Uterus (tissue), 3 donors: ENCODE measurements at regions not wholly inside any gene's neighbourhood (a gene's known extent, or its start where the extent isn't known, plus 50 kb on each side); places are given as distances from the start of the nearest gene placed in this dataset.
"Not testable (repeated sequence)": the region's sequence is repeated elsewhere in the genome, so short reads cannot be mapped to it uniquely, and the experiment has no call there.

Experiments used
- DNase-seq, 2 donors: peaks; one replicate each; pipeline ENCODE4 v3.0.0-alpha.2; 2019 to 2020
- H3K27ac ChIP-seq, 2 donors: fragments of 200-600 bp; sonication (generic); 1 replicate in 1 of 2; 2 replicates in 1 of 2; pipeline ENCODE4 v1.5.1; 2016 to 2018
- H3K27me3 ChIP-seq, 2 donors: fragments of 200-600 bp; sonication (generic); one replicate each; pipeline ENCODE4 v1.5.1; 2018 to 2019; ENCODE audit warnings: control low read depth in 1 of 2
- H3K36me3 ChIP-seq, 2 donors: fragments of 200-600 bp; sonication (generic); one replicate each; pipeline ENCODE4 v1.5.1; 2019; ENCODE audit warnings: control low read depth in 1 of 2
- H3K4me1 ChIP-seq, 2 donors: fragments of 200-600 bp; sonication (generic); one replicate each; pipeline ENCODE4 v1.5.1; 2018 to 2019; ENCODE audit warnings: control low read depth in 1 of 2
- H3K4me3 ChIP-seq, 2 donors: fragments of 200-600 bp; sonication (generic); 1 replicate in 1 of 2; 2 replicates in 1 of 2; pipeline ENCODE4 v1.5.1; 2018 to 2019; ENCODE audit warnings: mild to moderate bottlenecking in 1 of 2
- H3K9me3 ChIP-seq, 2 donors: fragments of 200-600 bp; sonication (generic); one replicate each; pipeline ENCODE4 v1.5.1; 2019; ENCODE audit warnings: control low read depth in 1 of 2
- POLR2A ChIP-seq, 2 donors: fragments of 450-650 bp; IDR thresholded peaks; one replicate each; pipeline ENCODE4 v1.6.1; 2016; ENCODE audit warnings: antibody characterized with exemption in 2 of 2, mild to moderate bottlenecking in 1 of 2, moderate library complexity in 1 of 2
- intact Hi-C: fragments of 100-400 bp; cut with DNase I; formaldehyde crosslinking; loops from one replicate; pipeline ENCODE4 v1.15.1; 2023; ENCODE audit warnings: low total_unique reads
- TF ChIP-seq, protein P1 (sequence below), 4 experiments: fragments of 200-600 bp in 2 of 4; fragments of 450-650 bp in 2 of 4; sonication (generic) in 2 of 4; IDR thresholded peaks; one replicate each; pipeline ENCODE4 v1.5.1; 2016 to 2019; ENCODE audit warnings: antibody characterized with exemption in 4 of 4, mild to moderate bottlenecking in 2 of 4, moderate library complexity in 1 of 4
- donor health status: DM: yes; HTN: yes; CAD: no.

DNA sequence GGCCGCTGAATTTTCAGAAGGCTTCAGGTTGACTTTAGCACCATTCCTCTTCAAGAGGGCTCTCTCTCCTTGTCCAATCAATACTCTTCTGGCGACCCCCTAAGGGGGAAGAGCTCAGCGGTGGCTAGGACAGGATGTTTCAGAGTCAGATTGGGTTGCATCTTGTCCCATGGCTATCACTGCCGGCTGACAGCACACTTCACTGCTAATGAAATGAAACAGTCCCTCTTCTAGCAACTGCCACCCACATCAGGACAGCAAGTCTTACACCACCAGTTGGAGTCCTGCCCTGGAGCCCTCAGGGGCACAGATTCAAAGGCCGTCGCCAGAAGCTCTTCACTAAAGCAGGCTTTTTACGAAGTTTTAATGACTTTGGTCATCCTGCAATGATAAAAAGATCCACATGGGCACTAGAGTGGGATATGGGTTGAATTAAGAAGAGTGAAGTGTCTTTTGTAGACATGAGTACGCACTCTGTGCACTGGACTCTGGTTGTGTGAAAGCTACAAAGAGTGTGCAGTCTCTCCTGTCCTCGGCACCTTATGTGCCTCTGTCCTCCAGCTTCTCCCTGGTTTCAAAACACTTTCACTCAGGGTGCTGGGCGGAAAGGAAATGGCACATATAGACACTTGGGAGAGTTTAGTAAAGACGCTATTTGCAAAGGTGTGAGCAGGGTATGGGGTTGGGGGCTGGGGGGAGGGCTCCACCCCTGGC lies 66.1 kb upstream of the SLC22A16 start:
- Histone ChIP-seq H3K27ac (no peak overlapping the region), H3K4me1 (no peaks in the 10 kb centered on the region), H3K27me3 (no peaks in the 10 kb centered on the region), H3K4me3 (no peak overlapping the region), H3K36me3 (no peaks in the 10 kb centered on the region), H3K9me3 (no peaks in the 10 kb centered on the region)
- no peak for DNase-seq
- intact Hi-C loops, result no loop called here
- no peak for TF ChIP-seq POLR2A (IDR thresholded peaks at IDR 0.05)
- TF ChIP-seq, protein P1, sequence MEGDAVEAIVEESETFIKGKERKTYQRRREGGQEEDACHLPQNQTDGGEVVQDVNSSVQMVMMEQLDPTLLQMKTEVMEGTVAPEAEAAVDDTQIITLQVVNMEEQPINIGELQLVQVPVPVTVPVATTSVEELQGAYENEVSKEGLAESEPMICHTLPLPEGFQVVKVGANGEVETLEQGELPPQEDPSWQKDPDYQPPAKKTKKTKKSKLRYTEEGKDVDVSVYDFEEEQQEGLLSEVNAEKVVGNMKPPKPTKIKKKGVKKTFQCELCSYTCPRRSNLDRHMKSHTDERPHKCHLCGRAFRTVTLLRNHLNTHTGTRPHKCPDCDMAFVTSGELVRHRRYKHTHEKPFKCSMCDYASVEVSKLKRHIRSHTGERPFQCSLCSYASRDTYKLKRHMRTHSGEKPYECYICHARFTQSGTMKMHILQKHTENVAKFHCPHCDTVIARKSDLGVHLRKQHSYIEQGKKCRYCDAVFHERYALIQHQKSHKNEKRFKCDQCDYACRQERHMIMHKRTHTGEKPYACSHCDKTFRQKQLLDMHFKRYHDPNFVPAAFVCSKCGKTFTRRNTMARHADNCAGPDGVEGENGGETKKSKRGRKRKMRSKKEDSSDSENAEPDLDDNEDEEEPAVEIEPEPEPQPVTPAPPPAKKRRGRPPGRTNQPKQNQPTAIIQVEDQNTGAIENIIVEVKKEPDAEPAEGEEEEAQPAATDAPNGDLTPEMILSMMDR (IDR thresholded peaks at IDR 0.05), result no peak

DNA sequence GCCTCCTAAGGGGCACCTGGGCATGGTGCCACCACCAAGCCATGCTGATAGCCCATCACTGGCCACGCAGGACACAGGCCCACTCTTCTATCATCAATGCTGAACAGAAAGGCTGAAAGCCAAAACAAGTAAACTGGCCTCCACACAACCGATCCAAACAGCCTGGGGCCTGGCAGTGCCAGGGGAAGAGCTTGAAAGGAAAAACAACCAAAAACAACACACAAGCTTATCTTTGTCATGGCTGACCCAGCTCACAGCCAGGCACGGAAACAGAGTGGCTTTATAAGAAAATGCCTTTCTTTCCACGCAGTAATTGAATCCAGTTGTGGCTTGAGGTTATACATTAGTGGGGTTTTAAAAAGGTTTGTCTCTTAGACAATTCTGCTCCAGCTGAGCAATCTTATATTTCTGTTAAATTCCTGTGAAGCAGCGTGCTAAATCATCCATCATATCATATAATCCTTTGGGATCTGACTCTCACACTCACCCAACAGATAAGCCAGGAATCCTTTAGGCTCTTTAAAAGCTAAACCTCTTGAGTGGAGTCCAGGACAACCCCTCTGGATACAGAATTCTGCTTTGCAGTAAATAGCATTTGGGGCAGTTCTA lies 65.4 kb upstream of the SLC22A16 start:
- Histone ChIP-seq H3K9me3 (no peaks in the 10 kb centered on the region), H3K27me3 (no peaks in the 10 kb centered on the region), H3K36me3 (no peaks in the 10 kb centered on the region), H3K4me1 (no peaks in the 10 kb centered on the region), H3K27ac (no peak overlapping the region), H3K4me3 (no peak overlapping the region)
- intact Hi-C loops, result no loop called here
- no peak for DNase-seq
- TF ChIP-seq POLR2A (IDR thresholded peaks at IDR 0.05), result no peak
- TF ChIP-seq, protein P1 (IDR thresholded peaks at IDR 0.05), result no peak

DNA sequence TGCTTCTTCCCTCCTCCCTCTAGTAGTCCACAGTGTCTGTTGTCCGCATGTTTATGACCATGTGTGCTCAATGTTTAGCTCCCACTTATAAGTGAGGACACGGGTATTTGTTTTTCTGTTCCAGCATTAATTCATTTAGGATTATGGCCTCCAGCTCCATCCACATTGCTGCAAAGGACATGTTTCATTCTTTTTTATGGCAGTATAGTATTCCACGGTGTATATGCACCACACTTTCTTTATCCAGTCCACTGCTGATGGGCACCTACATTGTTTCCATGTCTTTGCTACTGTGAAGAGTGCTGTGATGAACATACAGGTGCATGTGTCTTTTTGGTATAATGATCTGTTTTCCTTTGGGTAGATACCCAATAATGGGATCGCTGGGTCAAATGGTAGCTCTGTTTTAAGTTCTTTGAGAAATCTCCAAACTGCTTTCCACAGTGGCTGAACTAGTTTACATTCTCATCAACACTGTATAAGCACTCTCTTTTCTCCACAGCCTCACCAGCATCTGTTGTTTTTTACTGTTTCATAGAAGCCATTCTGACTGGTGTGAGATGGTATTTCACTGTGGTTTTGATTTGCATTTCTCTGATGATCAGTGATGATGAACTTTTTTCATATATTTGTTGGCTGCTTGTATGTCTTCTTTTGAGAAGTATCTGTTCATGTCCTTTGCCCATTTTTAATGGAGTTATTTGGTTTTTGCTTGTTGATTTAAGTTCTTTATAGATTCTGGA lies 63.0 kb upstream of the SLC22A16 start:
- H3K27ac ChIP-seq, result not testable (repeated sequence)

DNA sequence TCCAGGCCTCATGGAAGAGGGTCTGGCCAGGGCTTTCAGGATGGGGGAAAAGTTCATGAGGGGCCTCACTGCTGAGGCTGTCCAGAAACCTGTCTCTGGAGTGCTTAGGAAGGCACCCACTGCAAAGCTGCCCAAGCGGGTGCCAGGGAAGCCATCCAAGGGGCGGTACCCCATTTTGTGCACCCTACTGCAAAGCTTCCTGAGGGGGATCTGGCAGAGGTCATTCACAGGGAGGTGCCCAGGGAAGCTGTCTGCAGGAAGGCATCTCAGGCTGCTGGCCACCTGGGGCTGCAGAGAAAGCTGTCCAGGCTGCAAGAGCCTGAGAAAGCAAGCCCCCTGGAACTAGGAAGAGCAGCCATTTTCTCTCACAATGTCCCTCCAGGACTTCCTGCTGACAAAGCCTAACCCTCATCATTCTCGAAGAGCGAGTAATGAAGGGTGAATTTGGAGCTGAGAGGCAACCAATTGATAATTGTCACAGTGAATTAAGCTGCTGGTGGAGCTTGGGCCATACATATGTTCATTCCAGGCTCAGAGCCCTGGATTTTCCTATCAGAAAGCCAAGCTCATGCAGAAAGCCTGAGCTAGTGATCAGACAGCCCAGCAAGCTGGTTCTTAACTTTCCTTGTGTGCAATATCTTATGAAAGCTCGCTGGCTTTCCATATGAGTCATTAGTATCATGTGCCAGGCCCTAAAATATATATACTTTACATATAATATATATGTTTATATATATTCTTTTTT lies 62.2 kb upstream of the SLC22A16 start:
- no peaks in the 10 kb centered on the region for H3K9me3 ChIP-seq
- no peak overlapping the region for H3K27ac ChIP-seq
- no peaks in the 10 kb centered on the region for H3K4me1 ChIP-seq
- no peak for DNase-seq
- no peaks in the 10 kb centered on the region for H3K36me3 ChIP-seq
- no peaks in the 10 kb centered on the region for H3K27me3 ChIP-seq
- no peak for TF ChIP-seq POLR2A (IDR thresholded peaks at IDR 0.05)
- TF ChIP-seq, protein P1 (IDR thresholded peaks at IDR 0.05), result no peak
- intact Hi-C loops, result no loop called here
- no peak overlapping the region for H3K4me3 ChIP-seq

More for the DNA sequence above, 63.0 kb upstream of the SLC22A16 start:
- H3K36me3 ChIP-seq, H3K4me1 ChIP-seq, H3K27me3 ChIP-seq, H3K9me3 ChIP-seq, DNase-seq, H3K4me3 ChIP-seq, intact Hi-C loops: not testable (repeated sequence)

DNA sequence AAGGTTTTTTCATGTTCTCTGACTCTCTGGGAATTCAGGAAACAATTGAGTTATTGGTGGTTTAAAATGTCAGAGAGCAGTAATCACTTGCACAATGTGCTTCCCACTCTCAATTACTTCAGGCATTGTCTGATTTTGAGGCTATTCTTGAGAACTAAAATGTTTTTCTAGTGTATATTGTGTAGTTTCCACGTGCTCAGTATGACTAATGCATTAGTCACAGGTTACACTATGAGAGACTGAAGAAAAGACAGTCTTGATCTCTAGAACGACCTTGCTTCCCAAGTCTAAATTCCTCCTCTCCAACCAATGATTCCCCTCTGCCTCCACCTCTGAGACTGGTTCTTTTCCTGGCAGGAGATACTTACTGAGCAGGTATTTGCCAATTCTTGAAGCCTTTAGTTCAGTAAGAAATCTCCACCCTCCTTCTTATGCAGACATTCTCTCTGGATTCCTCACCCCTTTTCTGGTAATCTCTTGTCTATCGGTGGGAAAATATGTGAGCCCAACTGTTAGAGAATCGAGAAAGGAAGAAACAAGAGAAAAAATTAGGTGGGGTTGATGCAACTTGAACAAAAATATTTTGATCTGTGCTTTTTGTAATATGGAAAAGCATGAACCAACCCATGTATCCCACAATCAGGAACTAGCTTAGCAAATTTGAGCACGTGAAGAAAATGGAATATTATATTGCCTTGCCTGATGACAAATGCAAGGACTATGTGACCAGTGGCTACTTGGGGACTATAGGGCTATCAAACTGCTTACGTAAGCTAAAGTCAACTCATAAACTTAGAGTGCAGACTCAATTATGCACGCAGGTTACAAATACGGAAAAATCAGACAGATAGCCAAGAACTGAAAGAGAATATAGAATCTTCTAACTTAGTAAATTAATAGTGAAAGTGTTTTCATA lies 61.1 kb upstream of the SLC22A16 start:
- TF ChIP-seq, protein P1 (IDR thresholded peaks at IDR 0.05), result no peak
- TF ChIP-seq POLR2A (IDR thresholded peaks at IDR 0.05), result no peak
- peak overlapping the region; percentile 48 to 59 for H3K27ac ChIP-seq
- H3K36me3 ChIP-seq, result no peaks in the 10 kb centered on the region
- no peak overlapping the region for H3K4me3 ChIP-seq
- no peaks in the 10 kb centered on the region for H3K9me3 ChIP-seq
- intact Hi-C loops, result no loop called here
- H3K4me1 ChIP-seq, result no peaks in the 10 kb centered on the region
- no peak for DNase-seq
- H3K27me3 ChIP-seq, result no peaks in the 10 kb centered on the region
